GM12872 (cell line): ENCODE measurements at regions not wholly inside any gene's neighbourhood (a gene's known extent, or its start where the extent isn't known, plus 50 kb on each side); places are given as distances from the start of the nearest gene placed in this dataset.

ENCODE experiments used
- CTCF ChIP-seq: IDR thresholded peaks from 3 replicates; pipeline ENCODE4 v1.5.1; 2011; ENCODE audit warnings: low read depth, mild to moderate bottlenecking, low read length, moderate library complexity; ENCODE audit not compliant: insufficient read depth

GRCh38 chr2:150045601-150046000 lies 441.9 kb downstream of the RND3 start:
- no peak for TF ChIP-seq CTCF

DNA sequence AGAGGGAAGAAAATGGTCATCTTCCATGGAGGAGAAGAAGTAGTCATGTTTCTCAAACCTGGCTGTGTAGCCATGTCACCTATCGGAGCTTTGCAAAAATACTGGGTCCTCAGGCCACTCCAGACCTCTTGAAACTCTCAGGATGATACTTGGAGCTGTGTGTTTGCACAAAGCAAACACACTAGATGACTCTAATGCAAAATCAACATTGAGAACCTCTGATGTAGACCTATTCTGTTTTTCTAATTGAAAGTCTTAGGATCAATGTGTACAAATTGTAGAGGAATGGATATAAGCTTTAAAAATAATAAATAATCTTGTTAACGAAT lies 444.3 kb downstream of the RND3 start:
- no peak for TF ChIP-seq CTCF

DNA sequence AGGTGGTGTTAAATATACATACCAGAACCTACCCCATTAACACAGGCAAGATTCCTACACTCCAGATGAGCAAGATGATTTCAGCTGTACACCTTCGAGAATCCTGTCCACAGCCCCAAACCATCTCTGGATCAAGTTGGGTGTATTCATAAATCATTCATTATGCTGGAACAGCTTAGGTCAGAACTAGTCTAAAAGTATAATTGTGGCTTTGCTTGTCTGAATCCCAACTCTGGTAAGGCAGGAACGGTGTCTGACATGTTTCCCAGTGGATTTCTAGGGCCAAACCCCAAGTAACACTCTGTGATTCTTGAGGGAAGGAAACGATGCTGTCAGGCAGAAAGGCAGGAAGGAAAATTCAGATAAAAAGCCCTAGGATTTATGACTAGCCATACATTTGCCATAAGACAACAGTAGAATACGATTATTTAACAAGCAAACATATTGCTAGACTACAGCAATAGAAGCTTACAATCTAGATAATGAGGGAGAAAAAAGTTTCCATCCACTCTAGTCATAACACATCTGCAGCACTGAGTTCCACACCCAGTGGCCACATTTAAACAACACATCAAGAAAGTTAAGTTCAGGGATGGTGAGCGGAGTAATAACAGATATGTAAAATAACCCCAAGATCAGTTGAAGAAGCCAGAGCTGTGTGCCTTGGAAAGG lies 444.8 kb downstream of the RND3 start:
- TF ChIP-seq CTCF: no peak

GRCh38 chr2:150041722-150042425 lies 445.6 kb downstream of the RND3 start:
- no peak for TF ChIP-seq CTCF

DNA sequence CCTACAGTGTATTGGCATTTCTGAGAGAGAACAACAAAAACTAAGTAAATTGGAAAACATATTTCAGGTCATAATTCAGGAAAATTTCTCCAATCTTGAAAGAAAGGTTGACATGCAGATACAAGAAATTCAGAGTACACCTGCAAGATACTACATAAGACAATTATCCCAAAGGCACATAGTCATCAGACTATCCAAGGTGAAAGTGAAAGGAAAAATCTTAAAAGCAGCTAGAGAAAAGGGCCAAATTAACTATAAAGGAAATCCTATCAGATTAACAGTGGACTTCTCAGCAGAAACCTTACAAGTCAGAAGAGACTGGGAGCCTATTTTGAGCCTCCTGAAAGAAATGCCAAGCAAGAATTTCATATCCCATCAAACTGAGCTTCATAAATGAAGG lies 449.0 kb upstream of the MMADHC start:
- no peak for TF ChIP-seq CTCF

DNA sequence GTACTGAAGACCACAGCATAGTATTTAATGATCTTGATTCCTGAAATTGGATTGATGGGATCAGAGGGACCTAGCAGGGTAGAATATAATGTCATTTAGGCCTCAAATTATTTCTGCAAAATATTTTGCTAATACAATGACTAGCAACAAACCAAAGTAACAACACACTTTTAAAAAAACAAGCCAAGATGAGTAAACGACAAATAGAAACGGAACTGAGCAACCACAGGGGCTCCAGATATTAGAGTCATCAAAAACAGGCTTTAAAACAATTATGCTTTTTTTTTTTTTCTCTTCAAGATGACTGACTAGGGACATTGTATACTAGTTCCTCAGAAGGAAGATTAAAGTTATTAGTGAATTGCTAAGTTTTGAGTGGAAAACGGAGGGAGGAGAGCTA lies 447.1 kb upstream of the MMADHC start:
- TF ChIP-seq CTCF: no peak

GRCh38 chr2:150030436-150031190 lies 443.0 kb upstream of the MMADHC start:
- no peak for TF ChIP-seq CTCF
